Astrocyte (in vitro differentiated cells and primary cell): ENCODE measurements at regions not wholly inside any gene's neighbourhood (a gene's known extent, or its start where the extent isn't known, plus 50 kb on each side); places are given as distances from the start of the nearest gene placed in this dataset.

Experiments
- EZH2 ChIP-seq: IDR thresholded peaks from 2 replicates; pipeline ENCODE4 v1.6.1; 2012; ENCODE audit warnings: mild to moderate bottlenecking, low read length, inconsistent platforms; ENCODE audit not compliant: insufficient read depth
- TF ChIP-seq, protein P1 (sequence below): IDR thresholded peaks from 2 replicates; pipeline ENCODE4 v1.5.1; 2011; ENCODE audit warnings: low read depth, mild to moderate bottlenecking, inconsistent platforms, low read length, moderate library complexity; ENCODE audit not compliant: insufficient read depth

DNA sequence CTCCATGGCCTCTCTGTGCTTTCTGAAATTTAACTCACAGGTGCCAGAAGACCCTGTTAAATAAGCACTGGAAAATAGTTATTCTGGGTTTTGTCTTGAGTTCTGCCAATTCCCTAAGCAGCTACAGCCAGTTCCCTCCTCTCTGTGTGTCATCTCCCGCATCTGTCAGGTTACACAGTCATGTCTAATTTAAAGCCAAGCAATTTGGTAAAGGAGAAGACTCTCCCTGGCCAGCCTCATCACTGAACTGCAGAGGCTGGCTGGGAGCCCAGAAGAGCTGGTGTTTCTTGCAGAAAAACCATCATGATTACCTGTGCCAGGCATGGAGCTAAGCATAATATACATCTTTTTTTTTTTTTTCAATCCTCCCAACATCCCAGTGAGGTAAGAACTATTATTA is 141.3 kb upstream of the ZNF366 start:
- TF ChIP-seq, protein P1, sequence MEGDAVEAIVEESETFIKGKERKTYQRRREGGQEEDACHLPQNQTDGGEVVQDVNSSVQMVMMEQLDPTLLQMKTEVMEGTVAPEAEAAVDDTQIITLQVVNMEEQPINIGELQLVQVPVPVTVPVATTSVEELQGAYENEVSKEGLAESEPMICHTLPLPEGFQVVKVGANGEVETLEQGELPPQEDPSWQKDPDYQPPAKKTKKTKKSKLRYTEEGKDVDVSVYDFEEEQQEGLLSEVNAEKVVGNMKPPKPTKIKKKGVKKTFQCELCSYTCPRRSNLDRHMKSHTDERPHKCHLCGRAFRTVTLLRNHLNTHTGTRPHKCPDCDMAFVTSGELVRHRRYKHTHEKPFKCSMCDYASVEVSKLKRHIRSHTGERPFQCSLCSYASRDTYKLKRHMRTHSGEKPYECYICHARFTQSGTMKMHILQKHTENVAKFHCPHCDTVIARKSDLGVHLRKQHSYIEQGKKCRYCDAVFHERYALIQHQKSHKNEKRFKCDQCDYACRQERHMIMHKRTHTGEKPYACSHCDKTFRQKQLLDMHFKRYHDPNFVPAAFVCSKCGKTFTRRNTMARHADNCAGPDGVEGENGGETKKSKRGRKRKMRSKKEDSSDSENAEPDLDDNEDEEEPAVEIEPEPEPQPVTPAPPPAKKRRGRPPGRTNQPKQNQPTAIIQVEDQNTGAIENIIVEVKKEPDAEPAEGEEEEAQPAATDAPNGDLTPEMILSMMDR, result no peak
- no peak for TF ChIP-seq EZH2
